Lung (tissue), 12 donors: ENCODE measurements at regions not wholly inside any gene's neighbourhood (a gene's known extent, or its start where the extent isn't known, plus 50 kb on each side); places are given as distances from the start of the nearest gene placed in this dataset. TPM values are rescaled to one million over a fixed set of nuclear protein-coding genes. Genes with fewer than 3 reads are reported as not detected.

ENCODE experiments used
- ATAC-seq: fragments of 200-7000 bp; cut with Tn5 transposase; one replicate; pipeline ENCODE4 v1.9.1; 2020; ENCODE audit warnings: moderate number of reproducible peaks; ENCODE audit not compliant: insufficient read depth, low FRiP score
- DNase-seq, 3 donors: peaks; one replicate each; pipeline ENCODE4 v3.0.0-alpha.2; 2013 to 2017
- H3K27ac ChIP-seq, 2 donors: one replicate each; pipeline ENCODE4 v1.5.1; 2013; ENCODE audit warnings: mild to moderate bottlenecking in 2 of 2, moderate library complexity in 2 of 2, control low read depth in 1 of 2, inconsistent platforms in 1 of 2, low read depth in 1 of 2, low read length in 1 of 2
- H3K27me3 ChIP-seq, 3 donors: one replicate each; pipeline ENCODE4 v1.5.1; 2013; ENCODE audit warnings: low read length in 2 of 3; ENCODE audit not compliant: control insufficient read depth in 3 of 3, insufficient read depth in 3 of 3
- H3K36me3 ChIP-seq, 4 donors: one replicate each; pipeline ENCODE4 v1.5.1; 2013; ENCODE audit warnings: low read length in 4 of 4, mild to moderate bottlenecking in 1 of 4, moderate library complexity in 1 of 4; ENCODE audit not compliant: control insufficient read depth in 4 of 4, insufficient read depth in 4 of 4
- H3K4me1 ChIP-seq, 5 donors: one replicate each; pipeline ENCODE4 v1.5.1; 2013; ENCODE audit warnings: low read length in 5 of 5, mild to moderate bottlenecking in 2 of 5, moderate library complexity in 1 of 5; ENCODE audit not compliant: control insufficient read depth in 5 of 5, insufficient read depth in 5 of 5
- H3K4me3 ChIP-seq: one replicate; pipeline ENCODE4 v1.5.1; 2013; ENCODE audit warnings: mild to moderate bottlenecking, control low read depth, moderate library complexity
- H3K9ac ChIP-seq, 2 donors: one replicate each; pipeline ENCODE4 v1.5.1; 2013; ENCODE audit warnings: low read length in 2 of 2, control low read depth in 1 of 2; ENCODE audit not compliant: insufficient read depth in 1 of 2
- H3K9me3 ChIP-seq, 4 donors: one replicate each; pipeline ENCODE4 v1.5.1; 2013; ENCODE audit warnings: low read length in 3 of 4, mild to moderate bottlenecking in 1 of 4, moderate library complexity in 1 of 4; ENCODE audit not compliant: control insufficient read depth in 4 of 4, insufficient read depth in 3 of 4
- WGBS, 2 donors: extraction: QIAGEN DNeasy Blood & Tissue Kit; methylation state at CpG; one replicate each; pipeline ENCODE4 v1.1.7; 2013; 5-methylcytosine and 5-hydroxymethylcytosine counted together
- small RNA-seq: library from RNA; depleted of rRNA; stranded (forward); fragments of <200 nt; gene quantifications from one replicate; pipeline ENCODE3, GENCODE V24; 2014; ENCODE audit warnings: low replicate concordance
- TF ChIP-seq, protein P1 (sequence below): IDR thresholded peaks from 2 replicates; pipeline ENCODE4 v1.5.1; 2012; ENCODE audit warnings: mild to moderate bottlenecking; ENCODE audit errors: control extremely low read depth, extremely low read depth
- donor health status: control.
- donor health status: control.
- donor health status: Bipolar disorder and iron deficiency.
- donor health status: healthy.
- donor health status: DM: yes; HTN: yes; CAD: no.

DNA sequence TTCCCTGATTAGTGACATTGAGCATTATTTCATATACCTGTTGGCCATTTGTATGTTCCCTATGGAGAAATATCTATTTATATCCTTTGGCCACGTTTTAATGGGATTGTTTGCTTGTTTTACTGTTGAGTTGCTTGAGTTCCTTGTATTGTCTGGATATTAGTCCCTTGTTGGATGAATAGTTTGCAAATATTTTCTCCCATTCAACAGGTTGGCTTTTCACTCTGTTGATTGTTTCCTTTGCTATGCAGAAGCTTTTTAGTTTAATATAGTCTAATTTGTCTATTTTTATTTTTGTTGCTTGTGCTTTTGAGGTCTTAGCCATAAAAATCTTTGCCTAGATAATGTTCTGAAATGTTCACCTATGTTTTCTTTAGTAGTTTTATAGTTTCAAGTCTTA, 60.2 kb upstream of the HUWE1 start:
- H3K9ac ChIP-seq, result no peak overlapping the region
- H3K4me3 ChIP-seq, result no peak overlapping the region
- no peaks in the 10 kb centered on the region for H3K27me3 ChIP-seq
- no peaks in the 10 kb centered on the region for H3K9me3 ChIP-seq
- no peaks in the 10 kb centered on the region for H3K36me3 ChIP-seq
- TF ChIP-seq, protein P1, sequence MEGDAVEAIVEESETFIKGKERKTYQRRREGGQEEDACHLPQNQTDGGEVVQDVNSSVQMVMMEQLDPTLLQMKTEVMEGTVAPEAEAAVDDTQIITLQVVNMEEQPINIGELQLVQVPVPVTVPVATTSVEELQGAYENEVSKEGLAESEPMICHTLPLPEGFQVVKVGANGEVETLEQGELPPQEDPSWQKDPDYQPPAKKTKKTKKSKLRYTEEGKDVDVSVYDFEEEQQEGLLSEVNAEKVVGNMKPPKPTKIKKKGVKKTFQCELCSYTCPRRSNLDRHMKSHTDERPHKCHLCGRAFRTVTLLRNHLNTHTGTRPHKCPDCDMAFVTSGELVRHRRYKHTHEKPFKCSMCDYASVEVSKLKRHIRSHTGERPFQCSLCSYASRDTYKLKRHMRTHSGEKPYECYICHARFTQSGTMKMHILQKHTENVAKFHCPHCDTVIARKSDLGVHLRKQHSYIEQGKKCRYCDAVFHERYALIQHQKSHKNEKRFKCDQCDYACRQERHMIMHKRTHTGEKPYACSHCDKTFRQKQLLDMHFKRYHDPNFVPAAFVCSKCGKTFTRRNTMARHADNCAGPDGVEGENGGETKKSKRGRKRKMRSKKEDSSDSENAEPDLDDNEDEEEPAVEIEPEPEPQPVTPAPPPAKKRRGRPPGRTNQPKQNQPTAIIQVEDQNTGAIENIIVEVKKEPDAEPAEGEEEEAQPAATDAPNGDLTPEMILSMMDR, result no peak
- DNase-seq (no peak), ATAC-seq (no peak)
- H3K27ac ChIP-seq, result no peak overlapping the region
- no peaks in the 10 kb centered on the region for H3K4me1 ChIP-seq
- WGBS, 2 donors, result 36 to 56% methylated on average over 1 of the region's 1 CpG

DNA sequence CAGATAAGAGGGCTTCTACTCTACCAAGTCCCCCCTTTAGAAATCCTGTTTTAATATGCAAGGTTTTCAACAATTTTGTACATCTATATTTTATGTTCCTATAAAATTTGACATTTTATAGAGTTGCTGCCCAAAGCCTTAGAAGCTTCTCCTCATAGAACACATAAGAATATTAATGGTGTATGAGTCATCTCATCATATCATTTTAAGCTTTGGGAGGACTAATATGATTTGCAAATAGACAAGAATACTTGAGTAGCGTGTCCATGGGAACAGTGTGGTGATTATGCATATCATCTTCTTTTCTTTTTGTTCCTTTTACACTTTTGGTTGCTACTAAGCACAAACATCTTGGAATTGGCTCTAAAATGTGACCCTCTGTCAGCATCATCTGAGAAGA, 56.7 kb upstream of the HUWE1 start:
- no peak overlapping the region for H3K27ac ChIP-seq
- WGBS, 2 donors, result 83 to 93% methylated on average over 1 of the region's 1 CpG
- no peaks in the 10 kb centered on the region for H3K36me3 ChIP-seq
- no peaks in the 10 kb centered on the region for H3K27me3 ChIP-seq
- no peak overlapping the region for H3K9ac ChIP-seq
- TF ChIP-seq, protein P1, result no peak
- no peaks in the 10 kb centered on the region for H3K4me1 ChIP-seq
- no peaks in the 10 kb centered on the region for H3K9me3 ChIP-seq
- DNase-seq, result no peak
- ATAC-seq, result no peak
- H3K4me3 ChIP-seq, result no peak overlapping the region

DNA sequence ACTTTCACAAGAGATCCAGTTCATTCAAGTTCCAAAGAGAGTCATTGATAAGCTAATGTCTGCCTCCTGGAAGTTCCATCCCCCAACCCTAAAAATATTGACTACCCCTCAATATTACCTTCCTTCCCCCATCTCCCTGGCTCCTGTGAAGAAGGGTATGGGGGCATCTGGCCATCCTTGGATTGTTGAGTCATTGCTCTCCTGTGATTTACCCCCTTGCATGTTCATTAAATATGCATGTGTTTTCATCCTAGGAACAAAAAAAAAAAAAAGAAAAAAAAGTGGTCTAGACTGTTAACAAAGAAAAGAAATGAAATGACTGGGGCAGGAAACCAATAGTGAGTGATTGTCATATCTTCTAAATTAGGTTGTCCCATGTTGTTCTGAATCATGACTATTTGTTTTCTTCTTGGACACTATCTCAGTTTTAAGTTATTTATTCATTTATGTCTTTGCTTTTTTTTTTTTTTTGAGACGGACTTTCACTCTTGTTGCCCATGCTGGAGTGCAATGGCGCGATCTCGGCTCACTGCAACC, 51.9 kb upstream of the HUWE1 start:
- DNase-seq (no peak), ATAC-seq (no peak)
- H3K4me3 ChIP-seq, result no peak overlapping the region
- no peak overlapping the region for H3K9ac ChIP-seq
- no peaks in the 10 kb centered on the region for H3K36me3 ChIP-seq
- WGBS, 2 donors, result 64% methylated on average over 4 of the region's 4 CpGs; no CpG with 5 or more reads in 1 of the 2 donors
- H3K27me3 ChIP-seq, result peaks cover 0 to 6% (median 6%) of the 10 kb centered on the region in 3 donors
- no peak overlapping the region for H3K27ac ChIP-seq
- no peaks in the 10 kb centered on the region for H3K4me1 ChIP-seq
- TF ChIP-seq, protein P1, result no peak
- no peaks in the 10 kb centered on the region for H3K9me3 ChIP-seq

Small RNAs in the stretch of these regions (small RNA-seq; reads per million reads assigned to genes)
- not detected for gene BX323845.1
- not detected for gene BX323845.2
